GM12872 (cell line): ENCODE measurements at regions not wholly inside any gene's neighbourhood (a gene's known extent, or its start where the extent isn't known, plus 50 kb on each side); places are given as distances from the start of the nearest gene placed in this dataset.

Experiments
- TF ChIP-seq, protein P1 (sequence below): IDR thresholded peaks from 3 replicates; pipeline ENCODE4 v1.5.1; 2011; ENCODE audit warnings: low read depth, mild to moderate bottlenecking, low read length, moderate library complexity; ENCODE audit not compliant: insufficient read depth

DNA sequence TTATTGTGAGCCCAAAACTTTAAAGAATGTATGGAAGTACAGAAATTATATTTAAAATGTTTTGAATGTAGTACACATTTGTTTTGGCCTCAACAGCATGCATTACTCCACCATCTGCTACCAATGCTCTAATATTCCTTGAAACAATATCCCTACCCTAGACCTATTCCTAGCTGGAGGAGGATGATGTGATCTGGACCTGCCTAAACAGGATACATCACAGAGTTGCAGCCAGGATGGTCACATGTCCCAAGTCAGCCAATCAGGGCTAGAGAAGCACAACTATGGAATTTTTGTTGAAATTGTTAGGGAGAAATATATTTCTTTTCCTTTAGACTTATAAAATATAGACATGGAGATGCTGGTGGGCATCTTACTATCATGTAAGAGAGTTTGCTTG lies 623.3 kb upstream of the NR5A2 start:
- TF ChIP-seq, protein P1, sequence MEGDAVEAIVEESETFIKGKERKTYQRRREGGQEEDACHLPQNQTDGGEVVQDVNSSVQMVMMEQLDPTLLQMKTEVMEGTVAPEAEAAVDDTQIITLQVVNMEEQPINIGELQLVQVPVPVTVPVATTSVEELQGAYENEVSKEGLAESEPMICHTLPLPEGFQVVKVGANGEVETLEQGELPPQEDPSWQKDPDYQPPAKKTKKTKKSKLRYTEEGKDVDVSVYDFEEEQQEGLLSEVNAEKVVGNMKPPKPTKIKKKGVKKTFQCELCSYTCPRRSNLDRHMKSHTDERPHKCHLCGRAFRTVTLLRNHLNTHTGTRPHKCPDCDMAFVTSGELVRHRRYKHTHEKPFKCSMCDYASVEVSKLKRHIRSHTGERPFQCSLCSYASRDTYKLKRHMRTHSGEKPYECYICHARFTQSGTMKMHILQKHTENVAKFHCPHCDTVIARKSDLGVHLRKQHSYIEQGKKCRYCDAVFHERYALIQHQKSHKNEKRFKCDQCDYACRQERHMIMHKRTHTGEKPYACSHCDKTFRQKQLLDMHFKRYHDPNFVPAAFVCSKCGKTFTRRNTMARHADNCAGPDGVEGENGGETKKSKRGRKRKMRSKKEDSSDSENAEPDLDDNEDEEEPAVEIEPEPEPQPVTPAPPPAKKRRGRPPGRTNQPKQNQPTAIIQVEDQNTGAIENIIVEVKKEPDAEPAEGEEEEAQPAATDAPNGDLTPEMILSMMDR = no peak

DNA sequence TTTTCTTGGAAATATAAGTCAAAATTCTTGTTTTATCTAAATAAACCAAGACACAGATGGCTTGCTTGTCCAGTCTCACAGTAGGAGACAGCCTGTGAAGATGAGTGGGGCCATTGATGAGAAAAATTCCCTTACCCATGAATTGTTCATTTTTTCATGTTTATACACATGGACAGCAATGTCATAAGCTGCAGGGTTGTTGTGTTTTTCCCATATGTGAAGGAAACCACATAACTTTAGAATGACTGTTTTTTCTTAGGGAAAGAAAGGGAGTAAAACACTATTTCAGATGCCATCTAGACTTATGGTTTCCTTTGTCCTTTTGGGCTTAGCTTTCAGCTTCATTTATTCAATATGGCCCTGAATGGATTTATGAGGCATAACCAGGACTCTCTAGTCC lies 622.5 kb upstream of the NR5A2 start:
- TF ChIP-seq, protein P1 = no peak

DNA sequence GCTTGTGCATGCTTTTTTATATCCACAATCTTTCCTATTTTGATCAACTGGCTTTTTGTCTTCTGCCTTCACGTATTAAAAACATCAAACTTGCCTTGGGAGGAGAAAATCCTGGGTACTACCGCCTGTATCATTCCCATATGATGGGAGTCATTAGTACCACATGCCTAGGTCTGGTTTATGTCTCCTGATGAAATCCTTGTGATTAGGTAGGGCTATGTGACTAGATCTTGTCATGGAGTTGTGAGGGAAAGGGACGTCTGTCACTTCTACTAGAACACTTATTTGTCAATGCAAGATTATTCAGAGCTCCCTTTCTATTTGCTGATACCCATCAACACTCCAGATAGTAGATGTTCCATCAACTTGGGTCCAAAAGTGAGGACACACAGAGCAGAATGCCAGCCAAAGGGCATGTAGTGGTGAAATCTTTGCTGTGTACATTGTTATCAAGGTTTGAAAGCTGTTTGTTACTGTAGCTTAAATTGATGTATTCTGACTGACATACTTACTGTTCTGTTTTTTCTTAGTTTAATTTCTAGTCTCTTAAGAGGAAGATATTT lies 621.8 kb upstream of the NR5A2 start:
- TF ChIP-seq, protein P1 = no peak

DNA sequence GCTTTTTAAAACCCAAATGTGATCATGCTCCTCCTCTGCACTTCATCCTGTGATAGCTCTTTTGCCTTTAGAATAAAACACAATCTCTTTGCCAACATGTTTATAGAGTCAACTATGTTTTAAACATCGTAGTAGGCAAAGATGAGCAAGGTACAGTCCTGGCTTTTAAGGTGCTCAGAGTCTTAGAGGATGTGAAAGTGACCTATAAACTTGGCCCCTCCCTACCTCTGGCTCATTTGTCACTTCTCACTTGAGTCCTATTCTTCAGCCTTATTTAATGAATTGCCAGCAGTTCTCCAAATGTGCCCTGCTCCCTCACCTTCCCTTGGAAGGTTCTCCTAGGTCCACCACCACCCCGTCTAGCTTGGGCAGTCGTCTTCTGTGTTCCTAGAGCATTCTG lies 617.0 kb upstream of the NR5A2 start:
- TF ChIP-seq, protein P1 = no peak

DNA sequence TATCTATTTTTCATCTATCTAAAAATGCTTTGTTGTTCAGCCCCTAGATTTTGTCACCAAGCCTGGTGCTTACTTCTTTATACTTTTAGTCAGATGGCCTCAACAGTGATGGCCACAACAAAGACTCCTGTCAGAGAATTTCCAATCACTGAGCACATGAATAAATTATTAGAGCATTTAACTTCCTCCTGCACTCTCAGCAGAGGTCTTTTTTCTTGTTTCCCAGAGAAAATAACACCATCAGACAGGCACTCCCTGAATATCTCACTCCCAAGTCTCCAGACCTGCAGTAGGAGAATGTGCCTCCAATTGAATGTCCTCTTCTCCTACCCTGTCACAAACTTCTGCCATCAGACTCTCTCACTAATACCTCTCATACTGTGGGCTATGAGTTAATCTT lies 616.0 kb upstream of the NR5A2 start:
- TF ChIP-seq, protein P1 = no peak

DNA sequence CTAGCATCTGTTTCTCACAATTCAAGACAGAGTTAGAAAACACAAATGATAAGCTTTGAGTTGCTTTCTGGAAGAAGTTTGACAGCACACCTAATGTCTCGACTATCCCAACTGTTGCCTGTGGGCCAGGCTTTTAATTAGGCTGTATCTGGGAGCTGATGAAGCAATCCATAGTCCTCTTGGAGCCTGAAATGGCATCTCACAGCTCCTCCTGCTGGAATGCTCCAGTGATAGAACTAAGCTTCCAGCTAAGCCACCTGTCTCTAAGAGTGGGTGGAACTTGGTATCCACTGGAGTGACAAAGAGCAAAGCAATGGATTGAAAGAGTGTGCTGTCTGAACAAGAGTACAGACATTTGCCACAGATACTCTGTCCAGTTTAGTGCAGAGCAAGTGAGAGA lies 605.3 kb upstream of the NR5A2 start:
- TF ChIP-seq, protein P1 = no peak

DNA sequence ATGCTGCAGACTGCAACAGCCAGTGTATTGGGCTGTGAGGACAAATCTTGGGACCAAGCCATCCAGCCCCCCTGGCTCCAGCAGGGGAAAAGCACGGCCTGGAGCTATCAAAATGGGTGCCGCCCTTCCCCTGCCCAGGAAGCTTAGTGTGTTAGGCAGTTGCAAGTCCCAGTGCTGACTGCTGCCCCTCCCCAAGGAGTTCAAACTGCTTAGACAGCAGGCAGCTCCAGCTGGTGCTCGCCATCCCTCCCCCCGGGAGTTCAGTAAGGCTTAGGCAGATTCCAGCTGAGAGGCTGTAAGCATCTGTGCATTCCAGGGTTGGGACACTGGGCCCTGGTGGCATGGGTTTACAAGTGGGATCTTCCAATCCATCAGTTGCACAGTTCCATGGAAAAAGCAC lies 579.6 kb upstream of the NR5A2 start:
- TF ChIP-seq, protein P1 = no peak
